C4-2B (cell line): ENCODE measurements at regions not wholly inside any gene's neighbourhood (a gene's known extent, or its start where the extent isn't known, plus 50 kb on each side); places are given as distances from the start of the nearest gene placed in this dataset.

Source experiments
- CTCF ChIP-seq: fragments of 450-650 bp; conservative IDR thresholded peaks from 2 replicates; pipeline ENCODE4 v1.5.1; 2017; ENCODE audit warnings: mild to moderate bottlenecking
- ZFX ChIP-seq: fragments of 450-650 bp; IDR thresholded peaks from 2 replicates; pipeline ENCODE4 v1.6.1; 2017

- no peak for TF ChIP-seq CTCF
- TF ChIP-seq ZFX: no peak
These were observed 261.5 kb downstream of the FIGN start for GRCh38 chr2:163474319-163474744.
